C1 segment of cervical spinal cord (tissue), 14 donors: ENCODE measurements at regions not wholly inside any gene's neighbourhood (a gene's known extent, or its start where the extent isn't known, plus 50 kb on each side); places are given as distances from the start of the nearest gene placed in this dataset.

Experiments used
- DNase-seq, 14 donors: peaks; one replicate each; lab custom pipeline; 2025; lab: John Stamatoyannopoulos, UW

GRCh38 chr22:48177631-48178030, 1415.2 kb downstream of the TBC1D22A start:
- DNase-seq, result no peak

GRCh38 chr22:48175721-48176120, 1413.3 kb downstream of the TBC1D22A start:
- no peak for DNase-seq

GRCh38 chr22:48173773-48174160, 1411.3 kb downstream of the TBC1D22A start:
- DNase-seq, result no peak

- DNase-seq, result peak in 2 of 14 donors; percentile 12 to 88
Measured at GRCh38 chr22:48173061-48173772, 1410.8 kb downstream of the TBC1D22A start.

GRCh38 chr22:48171271-48171691, 1408.8 kb downstream of the TBC1D22A start:
- DNase-seq, result no peak

GRCh38 chr22:48169227-48169626, 1406.8 kb downstream of the TBC1D22A start:
- DNase-seq, result no peak

- no peak for DNase-seq
Measured at GRCh38 chr22:48167238-48167637, 1404.8 kb downstream of the TBC1D22A start.

- no peak for DNase-seq
Measured at GRCh38 chr22:48161298-48161697, 1398.8 kb downstream of the TBC1D22A start.

- no peak for DNase-seq
Measured at GRCh38 chr22:48157676-48158075, 1395.2 kb downstream of the TBC1D22A start.

- no peak for DNase-seq
Measured at GRCh38 chr22:48156603-48157355, 1394.3 kb downstream of the TBC1D22A start.

- no peak for DNase-seq
Measured at GRCh38 chr22:48155446-48155845, 1393.0 kb downstream of the TBC1D22A start.

GRCh38 chr22:48154943-48155240, 1392.4 kb downstream of the TBC1D22A start:
- DNase-seq, result no peak

GRCh38 chr22:48154169-48154942, 1391.9 kb downstream of the TBC1D22A start:
- DNase-seq, result no peak

GRCh38 chr22:48153726-48154125, 1391.3 kb downstream of the TBC1D22A start:
- peak in 1 of 14 donors; percentile 75 for DNase-seq

- no peak for DNase-seq
Measured at GRCh38 chr22:48152916-48153315, 1390.5 kb downstream of the TBC1D22A start.

- DNase-seq, result no peak
Measured at GRCh38 chr22:48152164-48152775, 1389.8 kb downstream of the TBC1D22A start.

GRCh38 chr22:48151641-48152040, 1389.2 kb downstream of the TBC1D22A start:
- DNase-seq, result no peak

GRCh38 chr22:48147831-48148230, 1385.4 kb downstream of the TBC1D22A start:
- DNase-seq, result peak in 1 of 14 donors; percentile 72

GRCh38 chr22:48147404-48147803, 1385.0 kb downstream of the TBC1D22A start:
- no peak for DNase-seq

GRCh38 chr22:48146426-48146825, 1384.0 kb downstream of the TBC1D22A start:
- DNase-seq, result peak in 1 of 14 donors; percentile 40

GRCh38 chr22:48145738-48146137, 1383.3 kb downstream of the TBC1D22A start:
- no peak for DNase-seq

- no peak for DNase-seq
Measured at GRCh38 chr22:48144318-48144717, 1381.9 kb downstream of the TBC1D22A start.
